GM12864 (cell line): ENCODE measurements at regions not wholly inside any gene's neighbourhood (a gene's known extent, or its start where the extent isn't known, plus 50 kb on each side); places are given as distances from the start of the nearest gene placed in this dataset.

ENCODE experiments used
- DNase-seq: peaks from one replicate; pipeline ENCODE4 v3.0.0-alpha.2; 2011; ENCODE audit warnings: low read depth
- H3K4me3 ChIP-seq: 2 replicates; pipeline ENCODE4 v1.5.1; 2011; ENCODE audit warnings: mild to moderate bottlenecking, low read depth, low read length, control low read depth
- TF ChIP-seq, protein P1 (sequence below): IDR thresholded peaks from 2 replicates; pipeline ENCODE4 v1.5.1; 2011; ENCODE audit warnings: low read depth, mild to moderate bottlenecking, moderate library complexity, low read length, control low read depth, inconsistent platforms; ENCODE audit errors: missing control alignments

DNA sequence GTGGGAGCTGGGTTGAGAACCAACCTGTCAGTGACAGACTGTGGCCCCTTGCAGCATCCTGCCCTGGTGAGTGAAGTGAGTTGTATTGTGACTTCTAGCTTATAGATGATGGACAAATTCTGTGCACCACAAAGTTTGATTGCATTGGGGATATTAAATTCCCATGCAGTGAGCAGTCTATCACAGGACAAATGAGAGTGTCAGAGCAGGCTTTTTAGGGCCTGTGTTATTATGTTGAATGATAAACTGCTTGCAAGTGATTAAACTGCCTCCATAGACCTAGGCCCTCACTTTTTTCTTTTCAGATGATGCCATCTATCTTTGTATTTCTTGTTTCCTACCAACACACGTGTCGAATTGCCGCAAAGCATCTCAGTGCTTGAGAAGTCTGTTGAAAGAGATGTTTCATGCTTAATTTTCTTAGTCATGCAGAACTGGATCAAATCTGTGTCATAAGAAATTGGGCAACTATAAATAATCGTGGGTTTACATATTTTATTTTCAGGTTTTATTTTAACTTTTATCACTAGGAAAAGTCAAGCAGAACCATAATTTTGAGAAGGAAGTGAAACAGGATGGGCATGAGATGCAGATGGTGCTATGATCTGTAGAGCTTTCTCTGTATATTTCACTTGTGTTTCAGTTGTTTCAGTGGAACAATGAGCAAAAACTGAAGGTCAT, 199.2 kb downstream of the S1PR1 start:
- peak; percentile 82 for DNase-seq
- H3K4me3 ChIP-seq: no peak overlapping the region
- TF ChIP-seq, protein P1, sequence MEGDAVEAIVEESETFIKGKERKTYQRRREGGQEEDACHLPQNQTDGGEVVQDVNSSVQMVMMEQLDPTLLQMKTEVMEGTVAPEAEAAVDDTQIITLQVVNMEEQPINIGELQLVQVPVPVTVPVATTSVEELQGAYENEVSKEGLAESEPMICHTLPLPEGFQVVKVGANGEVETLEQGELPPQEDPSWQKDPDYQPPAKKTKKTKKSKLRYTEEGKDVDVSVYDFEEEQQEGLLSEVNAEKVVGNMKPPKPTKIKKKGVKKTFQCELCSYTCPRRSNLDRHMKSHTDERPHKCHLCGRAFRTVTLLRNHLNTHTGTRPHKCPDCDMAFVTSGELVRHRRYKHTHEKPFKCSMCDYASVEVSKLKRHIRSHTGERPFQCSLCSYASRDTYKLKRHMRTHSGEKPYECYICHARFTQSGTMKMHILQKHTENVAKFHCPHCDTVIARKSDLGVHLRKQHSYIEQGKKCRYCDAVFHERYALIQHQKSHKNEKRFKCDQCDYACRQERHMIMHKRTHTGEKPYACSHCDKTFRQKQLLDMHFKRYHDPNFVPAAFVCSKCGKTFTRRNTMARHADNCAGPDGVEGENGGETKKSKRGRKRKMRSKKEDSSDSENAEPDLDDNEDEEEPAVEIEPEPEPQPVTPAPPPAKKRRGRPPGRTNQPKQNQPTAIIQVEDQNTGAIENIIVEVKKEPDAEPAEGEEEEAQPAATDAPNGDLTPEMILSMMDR: no peak

DNA sequence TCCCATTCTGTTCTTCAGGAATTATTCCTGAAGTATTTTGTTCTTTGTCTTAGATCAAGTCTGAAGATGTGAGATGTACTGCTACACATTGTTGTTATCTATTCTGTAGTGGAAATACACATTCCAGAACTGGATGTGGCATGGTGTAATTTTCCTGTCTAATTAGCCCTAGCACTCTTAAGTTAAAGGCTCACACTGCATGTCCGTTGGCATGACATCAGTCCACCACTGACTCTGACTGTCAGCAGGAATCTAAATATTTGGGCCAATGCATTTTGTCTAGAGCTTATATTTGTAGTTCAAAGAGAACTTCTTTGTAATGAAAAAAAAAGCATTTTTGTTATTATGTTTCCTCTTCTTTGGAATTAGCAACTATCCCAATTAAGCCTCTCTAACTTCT, 201.0 kb downstream of the S1PR1 start:
- no peak overlapping the region for H3K4me3 ChIP-seq
- DNase-seq: no peak
- TF ChIP-seq, protein P1: no peak

DNA sequence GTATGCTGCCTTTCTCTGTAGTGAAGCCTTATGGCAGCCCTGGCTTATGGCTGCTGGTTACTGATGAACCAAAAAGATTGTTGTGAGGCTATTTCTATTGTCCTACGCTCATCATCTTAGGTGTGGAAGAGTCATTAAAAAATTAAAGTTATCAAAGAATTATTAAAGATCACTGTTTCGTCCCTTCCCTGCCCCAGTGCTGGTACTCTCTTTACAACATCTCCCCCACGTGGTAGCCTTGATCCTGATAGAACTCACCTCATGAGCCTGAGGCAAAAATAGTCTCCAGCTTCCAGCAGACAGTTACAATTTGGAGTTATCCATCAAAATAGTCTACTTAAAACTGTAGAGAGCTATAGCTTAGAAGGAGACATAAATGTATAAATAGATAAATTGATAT, 201.5 kb downstream of the S1PR1 start:
- TF ChIP-seq, protein P1: peak; percentile 61
- DNase-seq: no peak
- H3K4me3 ChIP-seq: no peak overlapping the region

DNA sequence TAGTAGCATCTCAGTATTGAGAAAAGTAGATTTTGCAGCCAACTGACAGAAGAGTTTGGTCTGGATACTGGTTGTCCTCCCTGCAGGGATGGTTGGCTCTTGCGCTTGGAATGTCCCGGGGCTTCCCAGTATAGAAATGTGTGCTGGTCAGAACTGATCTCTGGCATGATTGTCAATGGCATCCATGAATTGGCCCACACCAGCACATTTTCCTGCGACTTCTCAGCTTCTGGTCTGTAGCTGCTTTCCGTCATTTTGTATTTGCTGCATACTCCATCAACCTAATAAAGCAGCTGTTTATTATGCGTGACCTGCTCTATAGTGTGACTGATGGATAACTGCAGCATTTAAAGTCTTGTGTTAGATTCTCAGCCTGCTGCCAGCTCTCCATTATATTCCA, 203.7 kb downstream of the S1PR1 start:
- no peak for DNase-seq
- H3K4me3 ChIP-seq: no peak overlapping the region
- TF ChIP-seq, protein P1: no peak

DNA sequence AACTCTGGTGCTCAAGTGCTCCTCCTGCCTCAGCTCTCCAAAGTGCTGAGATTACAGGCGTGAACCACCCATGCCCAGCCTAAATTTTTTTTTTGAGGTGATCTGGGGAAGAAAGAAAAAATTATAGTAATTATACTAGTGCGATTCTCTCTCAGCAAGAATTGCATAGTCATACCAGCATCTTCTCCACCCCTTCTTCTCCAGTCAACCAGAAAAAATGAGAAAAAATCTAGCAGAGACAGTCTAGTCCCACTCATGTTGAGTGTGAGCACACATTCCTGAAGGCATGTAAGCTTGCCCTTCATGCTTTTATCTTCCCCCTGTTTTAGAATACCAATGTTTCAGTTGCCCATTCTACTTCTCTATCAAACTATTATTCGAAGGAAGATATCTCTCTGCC, 207.6 kb downstream of the S1PR1 start:
- H3K4me3 ChIP-seq: no peak overlapping the region
- no peak for DNase-seq
- TF ChIP-seq, protein P1: no peak

DNA sequence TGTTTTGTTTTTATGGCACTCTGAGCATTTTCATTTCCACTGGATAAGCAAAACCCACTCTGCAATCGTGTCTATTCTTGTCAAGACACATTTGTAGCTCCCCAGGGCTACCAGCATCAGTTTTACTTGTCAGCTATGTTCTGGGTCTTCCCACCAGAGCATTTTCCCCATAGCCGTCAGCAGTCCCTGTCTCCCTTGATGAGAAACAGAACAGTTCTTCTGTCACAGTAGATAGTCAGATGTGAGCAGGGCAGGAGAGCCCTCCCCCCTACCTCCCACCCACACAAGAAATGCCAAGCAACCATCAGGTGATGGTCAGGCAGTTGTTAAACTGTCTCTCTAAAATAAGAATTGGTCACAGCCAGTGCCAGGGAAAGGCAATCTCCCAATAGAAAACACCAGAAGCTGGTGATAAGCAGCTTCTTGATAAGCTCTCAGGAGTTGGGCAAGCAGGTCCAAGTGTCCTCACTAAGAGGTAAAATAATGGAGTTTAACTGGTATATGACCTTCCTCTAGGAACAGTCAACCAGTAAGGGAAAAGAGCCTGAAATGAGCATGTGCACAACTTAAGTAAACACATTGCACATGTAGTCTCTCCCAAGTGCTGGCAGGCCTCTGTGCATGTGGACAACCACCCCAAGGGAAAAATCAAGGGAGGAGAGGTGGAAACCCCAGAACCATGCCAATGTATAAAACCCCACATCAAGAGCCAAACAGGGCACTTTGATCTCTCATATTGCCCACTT, 208.2 kb downstream of the S1PR1 start:
- no peak for DNase-seq
- TF ChIP-seq, protein P1: no peak
- no peak overlapping the region for H3K4me3 ChIP-seq
